GM18499 (cell line): ENCODE measurements at regions not wholly inside any gene's neighbourhood (a gene's known extent, or its start where the extent isn't known, plus 50 kb on each side); places are given as distances from the start of the nearest gene placed in this dataset.
"Not testable (repeated sequence)": the region's sequence is repeated elsewhere in the genome, so short reads cannot be mapped to it uniquely, and the experiment has no call there.

Experiments
- ATAC-seq: cut with Tn5 transposase; IDR thresholded peaks from one replicate; pipeline ENCODE4 v1.9.1; 2021; ENCODE audit warnings: moderate number of reproducible peaks; ENCODE audit not compliant: insufficient read depth, unreplicated experiment

DNA sequence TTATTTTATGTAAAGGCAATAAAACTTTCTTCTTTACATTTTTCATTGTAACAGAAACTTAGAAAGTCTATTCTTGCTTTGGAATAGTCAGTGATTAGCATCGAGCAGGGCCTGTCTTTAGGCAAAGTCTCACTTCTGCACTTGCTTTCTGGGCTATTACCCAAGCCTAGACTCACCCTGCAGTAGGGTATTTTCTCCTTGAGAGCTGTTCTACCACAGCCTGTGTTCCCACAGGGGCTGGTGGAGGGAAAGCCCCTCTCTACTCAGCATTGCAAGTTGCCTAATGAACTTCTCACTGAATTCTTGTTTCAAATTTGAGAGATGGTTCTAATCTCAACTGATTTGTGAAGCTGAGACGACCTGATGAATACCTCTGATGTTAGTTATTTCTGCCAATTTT lies 111.7 kb upstream of the KLHL14 start:
- ATAC-seq: peak; percentile 95

DNA sequence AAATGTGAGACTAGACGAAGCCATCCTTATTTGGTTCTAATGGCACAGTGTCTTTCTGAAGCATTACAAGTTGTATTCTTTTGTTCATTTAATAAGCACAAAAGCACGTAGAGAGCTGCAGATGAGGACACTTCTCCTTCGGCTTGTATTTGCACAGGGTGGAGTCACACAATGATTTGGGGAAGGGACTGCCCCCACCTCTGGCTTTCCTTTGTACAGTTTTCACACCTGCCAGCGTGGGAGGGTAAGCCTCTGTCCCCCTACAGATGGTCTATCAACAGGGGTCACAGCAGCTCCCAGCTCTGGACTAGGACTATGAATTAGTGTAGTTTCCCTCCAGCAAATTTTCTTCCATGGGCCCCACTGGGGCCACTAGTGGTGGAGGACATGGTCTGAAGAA lies 108.2 kb upstream of the KLHL14 start:
- no peak for ATAC-seq

DNA sequence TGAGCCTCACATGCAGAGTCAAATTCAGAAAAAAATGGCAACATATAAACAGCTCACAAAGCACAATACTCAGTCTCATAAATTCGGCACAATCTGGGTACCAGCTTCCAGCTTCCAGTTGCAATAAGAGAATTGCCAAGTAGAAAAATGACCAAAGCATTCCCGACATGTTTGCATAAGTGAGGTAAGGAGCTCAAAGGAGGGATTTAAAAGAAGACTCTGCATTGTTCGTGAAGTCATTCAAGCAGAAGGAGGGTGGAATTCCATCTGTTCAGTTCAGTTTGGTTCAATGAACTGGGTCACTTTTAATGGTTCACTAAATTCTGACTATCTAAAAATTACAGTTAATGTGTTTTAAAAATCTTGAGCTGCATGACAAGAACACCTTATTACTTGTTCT lies 106.7 kb upstream of the KLHL14 start:
- no peak for ATAC-seq

DNA sequence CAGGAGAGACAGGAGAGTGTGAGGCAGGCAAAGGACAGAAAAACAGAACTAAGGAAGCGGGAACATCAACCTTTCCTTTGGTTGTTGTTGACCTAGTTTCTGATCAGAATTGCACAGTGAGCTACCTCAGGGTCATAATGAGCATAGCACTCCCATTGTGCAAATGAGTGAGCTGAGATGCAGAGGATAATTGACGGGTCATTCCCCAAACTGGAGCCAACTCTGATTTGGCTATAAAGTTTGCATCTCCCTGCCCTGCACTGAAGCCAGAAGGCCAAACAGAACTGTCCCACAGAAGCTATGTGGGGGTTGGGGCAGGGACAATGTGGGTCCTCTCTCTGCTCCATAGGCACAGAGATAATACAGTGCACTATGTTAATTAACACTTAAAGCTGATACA lies 105.6 kb upstream of the KLHL14 start:
- no peak for ATAC-seq

DNA sequence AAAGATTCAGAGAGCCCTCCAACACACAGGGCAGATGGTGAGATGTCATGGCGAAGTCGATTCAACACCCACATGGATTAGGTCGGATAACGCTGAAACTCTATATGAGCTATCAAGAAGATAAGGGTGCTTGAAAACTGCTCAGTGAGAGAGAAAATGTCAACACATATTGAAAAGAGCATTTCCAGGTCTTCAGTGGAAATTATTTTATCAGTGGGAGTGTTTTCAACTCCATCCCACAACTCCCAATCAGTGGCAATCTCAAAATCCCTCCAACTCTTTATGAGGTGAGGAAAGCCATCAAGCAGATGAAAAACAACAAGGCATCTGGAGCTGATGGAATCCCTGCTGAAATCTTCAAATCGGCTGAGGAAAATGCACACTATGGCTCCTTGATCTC lies 104.5 kb upstream of the KLHL14 start:
- ATAC-seq: no peak

DNA sequence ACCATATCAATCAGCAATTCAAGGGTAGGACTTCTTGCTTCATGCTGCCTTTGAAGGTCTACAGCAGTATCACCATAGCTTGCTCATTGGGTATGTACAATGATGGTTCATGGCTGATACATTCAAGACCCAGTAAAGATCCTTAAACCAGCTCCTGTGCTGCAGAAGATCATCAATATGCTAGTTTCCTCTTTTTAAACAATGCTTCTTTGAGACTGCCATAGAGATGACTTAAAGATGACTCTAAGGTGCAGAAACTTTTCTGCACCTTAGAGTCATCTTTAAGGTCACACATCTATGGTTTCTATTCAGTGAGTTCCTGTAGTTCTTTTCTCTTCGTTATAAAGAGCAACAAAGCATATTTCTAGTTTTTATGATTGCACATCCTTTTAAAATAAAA lies 102.8 kb upstream of the KLHL14 start:
- ATAC-seq: no peak

DNA sequence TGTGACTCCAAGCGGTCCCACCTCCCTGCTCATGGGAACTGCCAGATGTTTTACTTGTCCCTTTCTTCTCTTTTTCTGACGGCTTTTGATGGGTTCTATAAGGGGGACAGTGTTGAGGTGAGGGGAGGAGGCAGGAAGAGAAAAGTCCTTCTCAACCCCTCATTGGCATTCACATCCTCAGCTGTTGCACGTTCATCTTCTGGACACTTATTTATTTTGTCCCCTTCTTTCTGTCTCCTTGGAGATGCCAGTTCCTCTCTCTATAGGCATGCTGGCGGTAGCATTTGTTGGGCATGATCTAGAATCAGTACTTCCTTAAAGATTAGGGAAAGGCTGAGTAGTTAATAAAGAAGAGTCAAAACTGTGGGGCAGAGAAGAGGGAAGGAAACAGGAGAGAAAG lies 99.0 kb upstream of the KLHL14 start:
- ATAC-seq: no peak

DNA sequence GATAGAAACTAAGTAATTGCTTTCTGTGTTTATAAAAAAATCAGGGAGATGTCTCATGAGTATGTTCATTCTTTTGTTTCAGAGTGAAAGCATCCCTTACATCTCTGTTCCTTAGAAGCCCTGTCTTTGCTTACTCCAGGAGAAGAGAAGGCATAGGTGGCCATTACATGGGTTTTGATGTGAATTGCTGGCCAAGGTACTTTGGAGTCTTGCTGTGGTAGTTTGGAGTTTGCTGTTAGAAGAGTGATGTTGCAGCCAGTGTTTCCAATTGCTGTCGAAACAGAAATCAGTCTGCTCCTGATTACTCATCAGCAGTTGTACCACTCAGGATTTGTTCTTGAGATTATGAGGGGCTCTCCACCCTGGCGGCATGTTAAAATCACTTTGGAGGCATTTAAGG lies 97.8 kb upstream of the KLHL14 start:
- no peak for ATAC-seq

DNA sequence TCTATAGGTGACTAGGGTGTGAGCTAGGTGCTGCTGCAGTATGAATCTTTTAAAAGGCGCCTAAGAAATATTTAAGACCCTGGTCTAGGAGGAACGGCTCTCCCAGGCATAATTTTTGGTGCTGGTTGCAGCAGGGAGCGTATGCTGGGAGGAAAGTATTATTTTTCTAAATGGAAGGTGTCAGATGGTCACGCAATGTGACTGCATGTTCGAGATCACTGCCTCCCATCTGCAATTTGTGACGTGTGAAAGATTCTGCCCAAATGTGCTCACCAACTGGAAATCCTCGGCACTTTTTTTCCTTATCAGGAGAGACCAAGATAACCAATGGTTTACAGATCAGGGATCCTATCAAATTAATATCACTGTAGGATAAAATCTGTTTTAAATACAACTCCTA lies 95.6 kb upstream of the KLHL14 start:
- ATAC-seq: no peak

DNA sequence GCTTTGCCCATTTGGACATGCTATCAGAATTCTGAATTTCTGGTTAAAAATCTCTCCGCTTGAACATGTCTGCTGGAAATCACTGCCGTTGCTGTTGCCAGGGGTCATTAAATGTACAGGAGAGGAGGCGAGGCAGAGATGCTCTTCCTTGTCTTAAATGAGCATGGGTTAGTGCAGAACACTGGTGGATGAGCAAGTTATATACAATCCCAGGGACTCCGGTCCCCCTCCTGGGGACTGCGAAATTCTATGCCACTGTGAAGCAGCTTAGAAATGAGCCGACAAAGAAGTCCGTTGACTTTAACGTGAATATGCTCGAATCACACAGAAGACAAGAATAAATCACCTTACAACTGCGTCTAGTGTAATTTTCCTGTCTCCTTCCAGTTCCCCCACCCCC lies 95.1 kb upstream of the KLHL14 start:
- ATAC-seq: no peak

DNA sequence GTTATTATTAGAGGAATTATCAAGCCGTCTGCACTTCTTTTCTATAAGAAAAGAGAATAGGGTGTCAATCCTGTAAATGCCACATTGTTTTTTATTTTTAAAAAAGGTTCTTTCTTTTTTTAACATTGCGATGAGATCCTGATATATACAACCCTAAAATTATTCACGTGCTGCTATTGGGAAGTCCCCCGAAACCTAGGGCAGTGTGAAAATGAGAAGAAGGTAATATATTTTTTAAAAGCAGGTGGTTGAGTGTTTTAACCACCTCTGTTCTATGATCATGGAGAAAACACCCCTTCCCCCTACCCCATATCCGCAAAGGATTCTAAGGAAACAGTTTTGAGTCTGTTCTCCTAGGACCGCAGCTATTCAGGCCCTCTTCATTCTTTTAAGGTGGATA lies 94.5 kb upstream of the KLHL14 start:
- ATAC-seq: no peak

DNA sequence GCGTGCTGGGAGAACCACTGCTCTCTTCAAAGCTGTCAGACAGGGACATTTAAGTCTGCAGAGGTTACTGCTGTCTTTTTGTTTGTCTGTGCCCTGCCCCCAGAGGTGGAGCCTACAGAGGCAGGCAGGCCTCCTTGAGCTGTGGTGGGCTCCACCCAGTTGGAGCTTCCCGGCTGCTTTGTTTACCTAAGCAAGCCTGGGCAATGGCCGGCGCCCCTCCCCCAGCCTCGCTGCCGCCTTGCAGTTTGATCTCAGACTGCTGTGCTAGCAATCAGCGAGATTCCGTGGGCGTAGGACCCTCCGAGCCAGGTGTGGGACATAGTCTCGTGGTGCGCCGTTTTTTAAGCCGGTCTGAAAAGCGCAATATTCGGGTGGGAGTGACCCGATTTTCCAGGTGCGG lies 89.2 kb upstream of the KLHL14 start:
- not testable (repeated sequence) for ATAC-seq

DNA sequence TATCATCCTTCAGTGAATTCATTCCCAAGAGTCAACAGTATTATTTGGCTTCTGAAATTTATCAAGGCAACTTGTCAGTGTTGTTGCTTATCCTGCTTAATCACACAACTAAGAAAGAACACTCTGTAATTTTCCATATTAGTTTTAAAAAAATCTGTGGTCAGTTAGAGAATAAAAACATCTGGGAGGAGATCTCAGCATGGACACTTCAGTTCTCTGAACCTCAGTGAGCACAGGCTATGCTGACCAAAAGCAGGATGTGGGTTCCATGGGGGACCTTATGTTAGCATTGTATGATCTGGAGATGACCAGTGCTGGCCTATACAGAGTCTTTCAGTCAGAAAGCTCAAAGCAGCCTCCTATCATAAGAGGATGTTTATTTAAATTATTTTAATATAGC lies 79.1 kb upstream of the KLHL14 start:
- no peak for ATAC-seq

DNA sequence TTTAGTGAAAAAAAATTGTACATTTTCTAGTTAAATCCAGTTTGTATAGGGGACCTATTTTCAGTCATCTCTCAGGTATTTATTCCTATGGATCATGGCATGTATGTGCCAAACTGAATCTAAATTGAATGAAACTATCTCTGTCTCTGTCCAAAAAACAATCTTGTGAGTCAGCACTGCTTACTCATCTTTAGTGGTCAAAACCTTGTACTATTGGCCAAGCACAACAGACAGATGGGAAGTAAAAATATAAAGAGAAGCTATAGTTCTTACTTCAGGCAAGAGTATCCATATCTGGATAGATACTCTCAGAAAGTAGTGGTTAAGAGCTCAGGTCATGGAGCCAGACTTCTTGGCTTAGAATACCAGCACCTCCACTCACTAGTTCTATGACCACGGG lies 76.0 kb upstream of the KLHL14 start:
- no peak for ATAC-seq

DNA sequence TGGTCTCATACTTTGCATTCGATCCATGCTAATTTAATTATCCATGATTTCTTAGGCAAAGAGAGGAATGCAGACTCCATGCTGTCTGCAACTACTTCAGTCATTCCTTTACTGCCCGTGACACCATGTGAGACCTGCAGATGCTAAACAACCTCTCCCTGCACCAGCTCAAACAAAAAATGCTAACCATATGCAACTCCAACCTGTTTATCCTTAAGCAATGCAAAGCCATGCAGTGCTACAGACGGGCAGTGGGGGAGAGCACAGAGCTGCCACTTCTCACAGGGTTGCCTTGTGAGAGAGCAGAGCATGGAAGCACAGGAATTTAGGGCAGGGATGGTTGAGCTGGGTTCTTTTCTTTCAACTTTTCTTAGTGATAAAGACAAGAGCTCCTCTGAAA lies 74.9 kb upstream of the KLHL14 start:
- ATAC-seq: no peak

DNA sequence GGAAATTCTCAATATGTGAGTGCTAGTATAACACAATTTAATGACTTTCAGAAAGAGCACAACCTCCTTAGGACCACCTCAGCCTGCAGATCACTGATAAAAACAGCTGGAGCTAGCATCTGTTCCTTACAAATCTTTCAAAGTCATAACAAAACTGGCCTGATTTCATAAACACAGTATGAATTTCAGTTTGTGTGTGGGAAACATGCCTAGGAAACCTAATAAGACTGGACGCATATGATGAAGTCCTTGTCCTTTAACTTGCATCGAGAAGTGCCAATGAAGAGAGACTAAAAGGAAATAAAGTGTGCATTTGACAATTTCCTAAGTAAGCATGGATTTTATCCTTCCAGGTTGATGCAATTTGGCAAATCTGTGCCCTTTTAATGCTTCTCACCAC lies 74.1 kb upstream of the KLHL14 start:
- no peak for ATAC-seq

DNA sequence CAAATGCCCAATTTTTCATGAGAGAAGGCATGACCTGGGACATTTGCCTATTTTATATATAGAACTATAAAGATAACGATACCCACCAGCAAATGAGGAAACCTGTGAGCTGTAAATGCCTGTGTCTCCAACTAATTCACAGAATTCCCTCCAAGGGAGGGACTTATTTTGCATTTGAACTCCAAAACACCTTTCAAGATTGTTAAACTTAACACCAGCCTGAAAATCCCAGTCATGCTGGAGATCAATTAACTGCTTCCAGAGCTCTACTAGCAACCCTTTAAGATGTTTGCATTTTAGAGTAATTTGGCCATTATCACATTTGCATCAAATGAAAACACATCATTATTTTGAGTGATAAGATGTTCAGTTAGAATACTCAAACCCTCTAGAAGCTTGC lies 68.1 kb upstream of the KLHL14 start:
- no peak for ATAC-seq

DNA sequence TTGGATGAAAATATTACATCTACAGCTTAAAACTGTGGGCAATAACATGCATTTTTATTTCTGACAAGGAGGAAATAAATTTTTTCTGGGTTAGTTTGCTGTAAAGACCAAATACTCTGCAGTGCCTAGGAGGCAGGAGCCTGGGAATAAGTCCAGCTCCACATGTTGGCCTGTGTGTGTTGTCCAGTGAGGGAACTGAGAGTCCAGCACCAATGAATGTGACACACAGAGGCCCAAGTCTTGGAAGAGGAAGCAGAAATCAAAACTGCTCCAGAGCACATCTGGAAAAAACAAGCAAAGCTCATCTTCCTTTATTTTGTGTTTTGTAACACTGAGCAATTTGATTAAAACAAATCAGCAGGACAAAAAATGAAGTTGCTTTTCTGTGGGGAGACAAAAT lies 63.1 kb upstream of the KLHL14 start:
- ATAC-seq: no peak

DNA sequence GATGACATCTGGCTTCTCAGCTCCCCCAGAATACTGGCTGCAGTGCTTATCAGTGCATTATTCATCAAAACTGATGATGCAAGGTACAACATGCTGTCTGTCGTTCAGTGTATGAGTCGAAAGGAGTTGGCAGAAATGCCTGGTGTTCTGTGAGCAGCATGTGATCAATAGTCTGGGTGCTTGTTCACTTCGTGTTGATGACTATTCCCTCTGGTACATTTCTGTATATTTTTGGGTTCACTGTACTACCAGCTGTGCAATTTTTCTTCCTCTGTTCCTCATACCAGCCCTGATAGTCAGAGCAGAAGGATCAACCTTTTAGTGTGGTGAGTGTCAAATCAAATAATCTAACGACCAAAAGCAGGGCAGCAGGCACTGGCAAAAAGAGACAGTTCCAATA lies 59.0 kb upstream of the KLHL14 start:
- ATAC-seq: no peak

DNA sequence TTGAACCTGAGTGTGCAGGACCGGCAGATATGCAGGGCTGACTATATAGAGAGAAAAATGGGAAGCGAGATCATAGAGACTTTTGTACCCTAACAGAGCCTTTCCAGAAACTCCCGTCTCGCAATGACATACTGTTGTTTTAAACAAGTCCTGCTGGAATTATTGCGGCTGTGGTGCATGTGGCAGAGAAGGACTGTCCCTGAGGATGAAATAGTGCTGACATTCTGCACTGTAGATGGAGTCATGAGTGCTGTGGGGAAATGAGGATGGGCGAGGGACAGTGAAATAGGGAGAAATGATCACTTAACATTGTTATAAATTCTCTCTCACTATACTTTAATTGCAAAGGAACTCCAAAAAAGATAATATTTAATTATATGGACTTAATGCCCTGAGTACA lies 50.4 kb upstream of the KLHL14 start:
- ATAC-seq: no peak
